Neural crest cell (in vitro differentiated cells): ENCODE measurements at regions not wholly inside any gene's neighbourhood (a gene's known extent, or its start where the extent isn't known, plus 50 kb on each side); places are given as distances from the start of the nearest gene placed in this dataset.

Source experiments
- DNase-seq: peaks from one replicate; pipeline ENCODE4 v3.0.0; 2021; ENCODE audit warnings: low read depth, mixed read lengths, low spot score
- H3K27ac Mint-ChIP-seq: one replicate; pipeline ENCODE4 v1.8.0; 2021; ENCODE audit warnings: mild to moderate bottlenecking, mixed read lengths; ENCODE audit not compliant: unreplicated experiment
- H3K27me3 Mint-ChIP-seq: 2 replicates; pipeline ENCODE4 v1.8.0; 2021; ENCODE audit warnings: low read depth, mild to moderate bottlenecking, mixed read lengths
- H3K36me3 Mint-ChIP-seq: 2 replicates; pipeline ENCODE4 v1.8.0; 2021; ENCODE audit warnings: low read depth, mild to moderate bottlenecking, mixed read lengths
- H3K4me1 Mint-ChIP-seq: 2 replicates; pipeline ENCODE4 v1.8.0; 2021; ENCODE audit warnings: mixed read lengths
- H3K4me3 Mint-ChIP-seq: one replicate; pipeline ENCODE4 v1.8.0; 2021; ENCODE audit warnings: mild to moderate bottlenecking, mixed read lengths
- H3K9me3 Mint-ChIP-seq: 2 replicates; pipeline ENCODE4 v1.8.0; 2021; ENCODE audit warnings: mixed read lengths
- CTCF ChIP-seq: fragments of 200-600 bp; sonication (generic); conservative IDR thresholded peaks from 2 replicates; pipeline ENCODE4 v1.5.0; 2021; ENCODE audit warnings: antibody characterized with exemption, mild to moderate bottlenecking

DNA sequence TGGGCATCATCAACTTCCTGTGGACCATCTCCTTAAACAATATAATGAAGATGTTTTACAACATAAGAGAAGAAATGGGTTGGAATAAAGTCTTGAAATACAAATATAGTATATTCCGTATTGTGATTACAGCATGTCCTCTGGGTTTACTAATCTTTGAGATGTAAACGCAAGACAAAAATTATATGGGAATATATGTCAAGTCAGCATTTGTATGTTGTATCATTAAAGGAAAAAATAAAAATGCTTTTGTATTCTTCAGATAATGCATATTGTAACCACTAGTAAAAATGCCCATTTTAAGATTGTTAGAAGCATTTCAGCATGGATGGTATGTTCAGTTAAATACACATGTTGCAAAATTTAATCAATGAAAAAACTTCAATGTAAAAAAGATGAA, 893.3 kb downstream of the FLRT2 start:
- Mint-ChIP-seq H3K36me3 (no peaks in the 10 kb centered on the region), H3K27me3 (no peaks in the 10 kb centered on the region), H3K4me3 (no peak overlapping the region), H3K4me1 (no peaks in the 10 kb centered on the region), H3K27ac (no peak overlapping the region), H3K9me3 (no peaks in the 10 kb centered on the region)
- DNase-seq: no peak
- TF ChIP-seq CTCF: no peak

- Mint-ChIP-seq H3K4me1 (no peaks in the 10 kb centered on the region), H3K9me3 (peaks cover under 1% of the 10 kb centered on the region)
These were observed 890.2 kb downstream of the FLRT2 start for GRCh38 chr14:86420131-86420530.

DNA sequence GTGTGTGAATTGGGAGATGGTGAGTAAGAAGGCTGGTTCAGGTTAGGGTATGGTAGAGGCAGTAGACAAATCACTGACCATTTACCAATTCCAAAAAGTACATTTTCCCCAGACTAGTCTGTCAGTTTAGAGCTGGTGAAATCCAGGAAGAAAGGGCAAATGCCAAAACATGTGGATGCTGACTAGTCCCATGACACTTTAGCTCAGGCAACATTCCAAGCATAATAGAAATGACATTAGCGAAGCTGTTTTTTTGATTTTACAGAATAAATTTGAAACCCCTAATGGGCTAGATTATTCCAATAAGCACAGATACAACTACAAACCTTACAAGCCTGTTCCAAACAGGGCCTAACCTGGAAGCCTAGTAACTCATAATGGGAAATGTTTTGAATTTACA, 884.2 kb downstream of the FLRT2 start:
- no peaks in the 10 kb centered on the region for H3K36me3 Mint-ChIP-seq
- TF ChIP-seq CTCF: no peak
- H3K9me3 Mint-ChIP-seq: peaks cover 5% of the 10 kb centered on the region
- H3K4me3 Mint-ChIP-seq: no peak overlapping the region
- no peaks in the 10 kb centered on the region for H3K27me3 Mint-ChIP-seq
- no peaks in the 10 kb centered on the region for H3K4me1 Mint-ChIP-seq
- H3K27ac Mint-ChIP-seq: no peak overlapping the region
- no peak for DNase-seq

More at GRCh38 chr14:86420131-86420530, 890.2 kb downstream of the FLRT2 start:
- no peak for DNase-seq
- H3K27me3 Mint-ChIP-seq: no peaks in the 10 kb centered on the region
- no peak for TF ChIP-seq CTCF
- no peak overlapping the region for H3K4me3 Mint-ChIP-seq
- H3K27ac Mint-ChIP-seq: no peak overlapping the region
- H3K36me3 Mint-ChIP-seq: no peaks in the 10 kb centered on the region

GRCh38 chr14:86404989-86405649, 875.2 kb downstream of the FLRT2 start:
- Mint-ChIP-seq H3K27me3 (no peaks in the 10 kb centered on the region), H3K9me3 (peaks cover 6% of the 10 kb centered on the region), H3K27ac (no peak overlapping the region), H3K36me3 (no peaks in the 10 kb centered on the region), H3K4me3 (no peak overlapping the region), H3K4me1 (no peaks in the 10 kb centered on the region)
- no peak for DNase-seq
- TF ChIP-seq CTCF: no peak

DNA sequence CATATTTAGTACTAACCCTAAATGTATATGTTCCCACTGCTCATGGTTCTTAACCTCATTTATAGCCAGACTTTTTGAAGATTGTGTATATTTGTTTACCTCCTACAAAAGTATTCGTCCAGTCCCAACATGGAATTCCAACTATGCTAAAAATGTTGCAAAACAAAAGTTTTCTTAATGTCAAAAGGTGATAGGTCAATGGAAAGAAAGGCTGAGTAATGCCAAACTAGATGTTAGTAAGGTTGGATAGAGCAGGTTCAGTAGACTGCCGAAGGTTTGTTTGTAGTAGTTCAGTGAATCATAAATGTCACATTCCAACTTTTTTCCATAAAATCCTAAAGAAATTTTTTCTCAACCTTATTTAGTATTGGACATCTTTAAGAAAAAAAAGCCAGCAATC, 874.5 kb downstream of the FLRT2 start:
- no peak for DNase-seq
- no peak for TF ChIP-seq CTCF
- Mint-ChIP-seq H3K4me1 (no peaks in the 10 kb centered on the region), H3K27me3 (no peaks in the 10 kb centered on the region), H3K4me3 (no peak overlapping the region), H3K9me3 (peaks cover 6% of the 10 kb centered on the region), H3K36me3 (no peaks in the 10 kb centered on the region), H3K27ac (no peak overlapping the region)
